Neural progenitor cell (in vitro differentiated cells): ENCODE measurements at regions not wholly inside any gene's neighbourhood (a gene's known extent, or its start where the extent isn't known, plus 50 kb on each side); places are given as distances from the start of the nearest gene placed in this dataset.

ENCODE experiments used
- DNase-seq: peaks from one replicate; pipeline ENCODE4 v3.0.0-alpha.2; 2016; ENCODE audit warnings: low spot score
- H2AFZ ChIP-seq: fragments of 200-600 bp; sonication (generic); replicated peaks from 2 replicates; pipeline ENCODE4 v1.6.1; 2016; ENCODE audit warnings: antibody characterized with exemption
- H3F3A ChIP-seq: fragments of 200-600 bp; sonication (generic); 2 replicates; pipeline ENCODE4 v1.6.1; 2016; ENCODE audit warnings: antibody characterized with exemption, low read depth
- H3K27ac ChIP-seq: fragments of 200-600 bp; sonication (generic); 2 replicates; pipeline ENCODE4 v1.5.1; 2016; ENCODE audit warnings: mild to moderate bottlenecking
- H3K27me3 ChIP-seq: fragments of 200-600 bp; sonication (generic); 2 replicates; pipeline ENCODE4 v1.6.1; 2016; ENCODE audit warnings: mild to moderate bottlenecking, moderate library complexity
- H3K36me3 ChIP-seq: fragments of 200-600 bp; sonication (generic); 2 replicates; pipeline ENCODE4 v1.5.1; 2016
- H3K4me1 ChIP-seq: fragments of 200-600 bp; sonication (generic); 2 replicates; pipeline ENCODE4 v1.6.1; 2016; ENCODE audit warnings: mixed run types
- H3K4me2 ChIP-seq: fragments of 200-600 bp; sonication (generic); 2 replicates; pipeline ENCODE4 v1.6.1; 2016
- H3K4me3 ChIP-seq: fragments of 200-600 bp; sonication (generic); 2 replicates; pipeline ENCODE4 v1.5.1; 2016
- H3K79me2 ChIP-seq: fragments of 200-600 bp; sonication (generic); 2 replicates; pipeline ENCODE4 v1.6.1; 2016; ENCODE audit warnings: low read depth
- H3K9ac ChIP-seq: fragments of 200-600 bp; sonication (generic); 2 replicates; pipeline ENCODE4 v1.6.1; 2016
- H3K9me3 ChIP-seq: fragments of 200-600 bp; sonication (generic); 2 replicates; pipeline ENCODE4 v1.5.1; 2016; ENCODE audit warnings: low read depth
- H4K20me1 ChIP-seq: fragments of 200-600 bp; sonication (generic); 2 replicates; pipeline ENCODE4 v1.6.1; 2016; ENCODE audit warnings: low read depth
- H3K27ac Mint-ChIP-seq: 3 replicates; pipeline ENCODE4 v1.8.0; 2021; ENCODE audit warnings: mixed read lengths
- H3K27me3 Mint-ChIP-seq: 2 replicates; pipeline ENCODE4 v1.8.0; 2022; ENCODE audit warnings: low read depth, mild to moderate bottlenecking, inconsistent platforms, moderate library complexity, mixed read lengths; ENCODE audit not compliant: insufficient read depth
- H3K36me3 Mint-ChIP-seq: 3 replicates; pipeline ENCODE4 v1.8.0; 2021; ENCODE audit warnings: mixed read lengths
- H3K4me1 Mint-ChIP-seq: 3 replicates; pipeline ENCODE4 v1.8.0; 2021; ENCODE audit warnings: mixed read lengths
- H3K4me3 Mint-ChIP-seq: 3 replicates; pipeline ENCODE4 v1.8.0; 2021; ENCODE audit warnings: mild to moderate bottlenecking, moderate library complexity, mixed read lengths
- H3K9me3 Mint-ChIP-seq: 3 replicates; pipeline ENCODE4 v1.8.0; 2020; ENCODE audit warnings: mixed read lengths
- CTCF ChIP-seq: fragments of 200-600 bp; sonication (generic); IDR thresholded peaks from 2 replicates; pipeline ENCODE4 v1.5.1; 2017; ENCODE audit warnings: antibody characterized with exemption, mild to moderate bottlenecking
- EZH2 ChIP-seq: fragments of 200-600 bp; sonication (generic); IDR thresholded peaks from 2 replicates; pipeline ENCODE4 v1.6.1; 2017; ENCODE audit warnings: antibody characterized with exemption, mild to moderate bottlenecking, moderate library complexity
- EZH2phosphoT487 ChIP-seq: fragments of 200-600 bp; sonication (generic); IDR thresholded peaks from 2 replicates; pipeline ENCODE4 v1.6.1; 2017; ENCODE audit warnings: antibody characterized with exemption

- H3K4me3 Mint-ChIP-seq = no peak overlapping the region
- Histone ChIP-seq H3K27ac (no peak overlapping the region), H3K4me1 (peaks cover 3% of the 10 kb centered on the region), H3K79me2 (no peaks in the 10 kb centered on the region), H3K36me3 (no peaks in the 10 kb centered on the region), H3K27me3 (no peaks in the 10 kb centered on the region), H3K9me3 (no peaks in the 10 kb centered on the region), H4K20me1 (no peaks in the 10 kb centered on the region), H3K9ac (no peak overlapping the region), H2AFZ (no peak overlapping the region), H3F3A (no peaks in the 10 kb centered on the region), H3K4me3 (no peak overlapping the region), H3K4me2 (no peak overlapping the region)
- peaks cover 10% of the 10 kb centered on the region for H3K9me3 Mint-ChIP-seq
- H3K36me3 Mint-ChIP-seq = no peaks in the 10 kb centered on the region
- H3K27me3 Mint-ChIP-seq = peaks cover 6% of the 10 kb centered on the region
- TF ChIP-seq EZH2 (no peak), EZH2phosphoT487 (no peak), CTCF (no peak)
- H3K4me1 Mint-ChIP-seq = peaks cover 2% of the 10 kb centered on the region
- no peak for DNase-seq
- H3K27ac Mint-ChIP-seq = no peak overlapping the region
Observed at GRCh38 chr5:13994621-13995253, 50.2 kb upstream of the DNAH5 start.
